GM23338 (cell line): ENCODE measurements at regions not wholly inside any gene's neighbourhood (a gene's known extent, or its start where the extent isn't known, plus 50 kb on each side); places are given as distances from the start of the nearest gene placed in this dataset.

ENCODE experiments used
- CTCF ChIP-seq, 2 experiments: fragments of 200-600 bp in 1 of 2; sonication (generic) in 1 of 2; conservative IDR thresholded peaks; 2 replicates each; pipeline versions ENCODE4 v1.5.1 to v1.6.1; 2016 to 2017; ENCODE audit warnings: antibody characterized with exemption in 2 of 2, low read depth in 2 of 2, mild to moderate bottlenecking in 2 of 2, moderate library complexity in 1 of 2
- EZH2 ChIP-seq: fragments of 200-600 bp; sonication (generic); IDR thresholded peaks from one replicate; pipeline ENCODE4 v1.8.0; 2017; ENCODE audit warnings: antibody characterized with exemption, mild to moderate bottlenecking, low read depth; ENCODE audit not compliant: unreplicated experiment
- EZH2phosphoT487 ChIP-seq: fragments of 200-600 bp; sonication (generic); IDR thresholded peaks from one replicate; pipeline ENCODE4 v1.8.1; 2018; ENCODE audit warnings: antibody characterized with exemption; ENCODE audit not compliant: unreplicated experiment
- POLR2AphosphoS5 ChIP-seq: IDR thresholded peaks from 2 replicates; pipeline ENCODE4 v1.6.1; 2016; ENCODE audit warnings: antibody characterized with exemption, low read depth
- ZNF114 ChIP-seq: fragments of 250-450 bp; sonication (Bioruptor Pico); IDR thresholded peaks from 2 replicates; pipeline ENCODE4 v1.5.0; 2020; ENCODE audit warnings: mild to moderate bottlenecking, moderate library complexity

- no peak for TF ChIP-seq CTCF (conservative IDR thresholded peaks at IDR 0.05; ENCODE audit: low read depth in 2 of 2)
- TF ChIP-seq EZH2phosphoT487, result no peak
- no peak for TF ChIP-seq POLR2AphosphoS5
- no peak for TF ChIP-seq EZH2
- TF ChIP-seq ZNF114 (CRISPR knock-in tag), result no peak
These were observed 341.6 kb upstream of the NT5C1B start for GRCh38 chr2:18930971-18931370.
